Ovary (tissue), 3 donors: ENCODE measurements at regions not wholly inside any gene's neighbourhood (a gene's known extent, or its start where the extent isn't known, plus 50 kb on each side); places are given as distances from the start of the nearest gene placed in this dataset.

Experiments
- CTCF ChIP-seq, 3 donors: fragments of 450-650 bp in 2 of 3; fragments of 200-600 bp in 1 of 3; IDR thresholded peaks; one replicate each; pipeline versions ENCODE4 v1.5.1 to v1.8.0; 2016 to 2022; ENCODE audit warnings: antibody characterized with exemption in 3 of 3, mild to moderate bottlenecking in 1 of 3
- POLR2A ChIP-seq: fragments of 450-650 bp; IDR thresholded peaks from one replicate; pipeline ENCODE4 v1.6.1; 2017; ENCODE audit warnings: antibody characterized with exemption, mild to moderate bottlenecking, moderate library complexity
- donor health status: DM: no; HTN: no; CAD: no.

DNA sequence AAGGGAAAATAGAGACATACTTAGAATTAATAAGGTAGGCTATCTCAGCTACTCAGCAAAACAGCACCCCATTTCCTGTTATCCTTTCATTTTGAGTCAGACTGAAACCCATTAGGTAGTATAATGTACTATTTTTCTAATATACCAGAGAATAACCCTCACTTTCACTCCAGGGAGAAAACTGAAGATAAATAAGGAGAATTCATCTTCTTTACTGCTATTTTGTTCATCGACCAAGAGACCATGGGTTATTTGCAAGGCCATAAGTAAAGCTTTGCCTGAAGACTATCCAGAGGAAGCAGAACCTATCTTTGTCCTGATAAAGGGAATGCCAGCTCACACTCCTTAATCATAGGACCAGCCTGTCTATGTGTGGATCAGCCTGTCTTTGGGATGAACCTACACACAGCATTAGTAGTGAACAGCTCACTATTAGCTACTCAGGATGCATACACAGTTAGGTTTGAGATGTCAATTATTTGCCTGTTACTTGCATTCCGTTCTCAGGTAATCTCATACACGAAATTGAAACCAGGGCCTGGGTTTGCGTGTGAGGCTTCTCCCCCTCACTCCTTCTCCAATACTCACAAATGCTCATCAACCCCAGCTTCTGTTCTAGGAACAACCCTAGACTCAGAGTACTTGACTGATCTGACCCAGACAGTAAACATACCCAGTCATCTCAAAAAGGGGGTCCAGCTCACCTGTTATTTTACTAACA, 124.4 kb downstream of the DAD1 start:
- no peak for TF ChIP-seq CTCF (IDR thresholded peaks at IDR 0.05)
- no peak for TF ChIP-seq POLR2A
